ENCODE measurements at regions not wholly inside any gene's neighbourhood (a gene's known extent, or its start where the extent isn't known, plus 50 kb on each side); places are given as distances from the start of the nearest gene placed in this dataset.

DNA sequence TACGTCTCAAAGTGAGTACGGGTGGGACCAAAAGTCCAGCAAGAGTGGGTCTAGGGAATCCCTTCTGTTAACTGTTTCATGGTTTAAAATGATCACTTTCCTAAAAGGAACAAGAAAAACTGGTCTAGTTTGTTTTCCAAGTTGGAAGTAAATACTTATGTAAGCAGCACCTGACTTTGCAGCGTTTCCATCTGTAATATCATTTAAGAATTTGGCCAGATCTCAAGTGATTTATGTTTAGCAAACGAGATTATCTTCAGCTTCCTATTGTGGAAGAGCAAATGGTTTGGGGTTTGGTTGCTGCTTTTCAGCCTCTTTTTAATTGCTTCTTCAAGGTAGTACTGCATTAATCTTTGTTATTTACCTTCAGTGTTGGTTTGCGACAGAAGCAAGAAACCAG, 50.4 kb downstream of the FHIP1A start:
- H3K4me3 Mint-ChIP-seq (ENCODE audit: low read depth, unreplicated experiment), result peak overlapping the region; percentile 24
- DNase-seq, result no peak

DNA sequence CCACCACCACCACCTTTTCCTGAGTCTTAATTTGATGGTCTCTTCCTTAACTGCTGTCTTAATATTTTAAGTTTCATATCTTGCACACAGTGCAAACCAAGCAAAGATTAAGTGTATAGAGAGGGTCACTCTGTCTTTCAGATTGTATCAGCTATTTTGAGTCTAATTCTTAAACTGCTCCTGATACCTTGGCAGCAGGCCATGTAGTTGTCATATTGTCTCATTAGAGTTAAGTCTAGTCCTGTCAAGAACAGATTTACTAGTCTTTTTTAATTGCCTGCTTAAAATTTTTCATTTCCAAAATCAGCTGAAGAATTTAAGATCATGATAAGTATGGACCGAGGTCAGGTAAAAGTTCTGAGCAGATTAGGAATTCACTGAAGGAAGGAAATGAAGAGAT, 51.5 kb downstream of the FHIP1A start:
- Mint-ChIP-seq H3K9me3 (ENCODE audit: low read depth, unreplicated experiment) (no peaks in the 10 kb centered on the region), H3K27me3 (ENCODE audit: unreplicated experiment) (no peaks in the 10 kb centered on the region), H3K27ac (ENCODE audit: unreplicated experiment) (peak overlapping the region; percentile 42), H3K36me3 (ENCODE audit: insufficient read depth, unreplicated experiment) (no peaks in the 10 kb centered on the region), H3K4me3 (ENCODE audit: low read depth, unreplicated experiment) (no peak overlapping the region), H3K4me1 (ENCODE audit: low read depth, unreplicated experiment) (peaks cover 38% of the 10 kb centered on the region)
- intact Hi-C loops (cut with micrococcal nuclease; ENCODE audit: unreplicated experiment), result no loop called here
- DNase-seq, result no peak
- TF ChIP-seq CTCF (IDR thresholded peaks at IDR 0.05; ENCODE audit: unreplicated experiment), result no peak
- CTCF ChIA-PET, result no interaction called here
- no TSS peak for BruUV-seq (replicated peaks)

More for the DNA sequence above, 50.4 kb downstream of the FHIP1A start:
- Mint-ChIP-seq H3K9me3 (ENCODE audit: low read depth, unreplicated experiment) (no peaks in the 10 kb centered on the region), H3K36me3 (ENCODE audit: insufficient read depth, unreplicated experiment) (no peaks in the 10 kb centered on the region), H3K27ac (ENCODE audit: unreplicated experiment) (no peak overlapping the region), H3K27me3 (ENCODE audit: unreplicated experiment) (no peaks in the 10 kb centered on the region), H3K4me1 (ENCODE audit: low read depth, unreplicated experiment) (peaks cover 38% of the 10 kb centered on the region)
- BruUV-seq (replicated peaks), result no TSS peak
- no peak for TF ChIP-seq CTCF (IDR thresholded peaks at IDR 0.05; ENCODE audit: unreplicated experiment)
- CTCF ChIA-PET, result interaction anchor here (0.6 kb wide), 1 partner anchor 10 kb away, joined by 3 read pairs; no protein-coding TSS in a partner anchor
- intact Hi-C loops (cut with micrococcal nuclease; ENCODE audit: unreplicated experiment), result no loop called here

- CTCF ChIA-PET, result no interaction called here
These were observed 53.6 kb downstream of the FHIP1A start for GRCh38 chr4:151462554-151462953.

GRCh38 chr4:151468715-151469696, 60.0 kb downstream of the FHIP1A start:
- no TSS peak for BruUV-seq (replicated peaks)
- Mint-ChIP-seq H3K27ac (ENCODE audit: unreplicated experiment) (no peak overlapping the region), H3K27me3 (ENCODE audit: unreplicated experiment) (no peaks in the 10 kb centered on the region), H3K4me3 (ENCODE audit: low read depth, unreplicated experiment) (no peak overlapping the region), H3K36me3 (ENCODE audit: insufficient read depth, unreplicated experiment) (no peaks in the 10 kb centered on the region), H3K9me3 (ENCODE audit: low read depth, unreplicated experiment) (no peaks in the 10 kb centered on the region), H3K4me1 (ENCODE audit: low read depth, unreplicated experiment) (no peaks in the 10 kb centered on the region)
- TF ChIP-seq CTCF (IDR thresholded peaks at IDR 0.05; ENCODE audit: unreplicated experiment), result no peak
- no peak for DNase-seq
- intact Hi-C loops (cut with micrococcal nuclease; ENCODE audit: unreplicated experiment), result no loop called here
- CTCF ChIA-PET, result interaction anchor here (0.7 kb wide), 1 partner anchor 9 kb away, joined by 3 read pairs; no protein-coding TSS in a partner anchor

More at GRCh38 chr4:151462554-151462953, 53.6 kb downstream of the FHIP1A start:
- H3K27ac Mint-ChIP-seq (ENCODE audit: unreplicated experiment), result no peak overlapping the region
- H3K4me1 Mint-ChIP-seq (ENCODE audit: low read depth, unreplicated experiment), result peaks cover 38% of the 10 kb centered on the region
- no peak for DNase-seq
- intact Hi-C loops (cut with micrococcal nuclease; ENCODE audit: unreplicated experiment), result no loop called here
- no peak for TF ChIP-seq CTCF (IDR thresholded peaks at IDR 0.05; ENCODE audit: unreplicated experiment)
- no peaks in the 10 kb centered on the region for H3K36me3 Mint-ChIP-seq (ENCODE audit: insufficient read depth, unreplicated experiment)
- no peaks in the 10 kb centered on the region for H3K27me3 Mint-ChIP-seq (ENCODE audit: unreplicated experiment)
- no peak overlapping the region for H3K4me3 Mint-ChIP-seq (ENCODE audit: low read depth, unreplicated experiment)
- no peaks in the 10 kb centered on the region for H3K9me3 Mint-ChIP-seq (ENCODE audit: low read depth, unreplicated experiment)
- BruUV-seq (replicated peaks), result no TSS peak

Measured in Calu3 (cell line).